ENCODE measurements at regions not wholly inside any gene's neighbourhood (a gene's known extent, or its start where the extent isn't known, plus 50 kb on each side); places are given as distances from the start of the nearest gene placed in this dataset.
"Not testable (repeated sequence)": the region's sequence is repeated elsewhere in the genome, so short reads cannot be mapped to it uniquely, and the experiment has no call there.

DNA sequence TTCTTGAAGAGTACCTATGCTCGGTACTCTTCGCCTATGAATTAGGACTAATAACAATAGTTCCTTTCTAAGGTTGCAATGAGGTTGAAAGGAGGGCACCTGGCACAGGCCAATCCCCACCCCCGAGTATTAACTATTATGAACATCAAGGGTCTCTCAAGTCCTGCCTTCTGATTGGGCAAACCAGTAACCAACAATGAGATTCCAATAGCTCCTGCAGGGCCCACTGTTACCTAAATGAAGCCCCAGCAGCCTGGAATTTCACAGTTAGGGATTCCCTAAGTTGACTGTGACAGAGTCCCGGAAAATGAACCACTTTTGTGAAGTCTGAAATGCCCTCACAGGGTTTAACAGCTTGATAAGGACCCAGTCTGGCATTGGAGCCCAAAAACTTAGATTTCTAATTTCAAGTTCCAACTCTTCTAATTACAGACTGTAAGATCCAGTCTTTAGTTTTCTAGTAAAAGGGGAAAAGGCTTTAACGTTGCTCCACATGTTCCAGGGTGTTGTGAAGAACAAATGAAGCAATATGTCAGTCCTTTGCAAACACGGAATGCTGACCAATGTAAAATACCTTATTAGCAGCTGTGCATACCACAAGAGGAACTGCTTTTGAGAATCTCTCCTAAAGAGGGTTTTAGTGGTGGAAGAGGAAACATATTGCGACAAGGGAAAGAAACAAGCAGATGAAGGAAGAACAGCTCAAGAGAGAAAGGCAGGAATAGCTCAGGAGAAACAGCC lies 277.7 kb upstream of the MAP2 start:
- FAIRE-seq: no peak
- TF ChIP-seq, protein P1, sequence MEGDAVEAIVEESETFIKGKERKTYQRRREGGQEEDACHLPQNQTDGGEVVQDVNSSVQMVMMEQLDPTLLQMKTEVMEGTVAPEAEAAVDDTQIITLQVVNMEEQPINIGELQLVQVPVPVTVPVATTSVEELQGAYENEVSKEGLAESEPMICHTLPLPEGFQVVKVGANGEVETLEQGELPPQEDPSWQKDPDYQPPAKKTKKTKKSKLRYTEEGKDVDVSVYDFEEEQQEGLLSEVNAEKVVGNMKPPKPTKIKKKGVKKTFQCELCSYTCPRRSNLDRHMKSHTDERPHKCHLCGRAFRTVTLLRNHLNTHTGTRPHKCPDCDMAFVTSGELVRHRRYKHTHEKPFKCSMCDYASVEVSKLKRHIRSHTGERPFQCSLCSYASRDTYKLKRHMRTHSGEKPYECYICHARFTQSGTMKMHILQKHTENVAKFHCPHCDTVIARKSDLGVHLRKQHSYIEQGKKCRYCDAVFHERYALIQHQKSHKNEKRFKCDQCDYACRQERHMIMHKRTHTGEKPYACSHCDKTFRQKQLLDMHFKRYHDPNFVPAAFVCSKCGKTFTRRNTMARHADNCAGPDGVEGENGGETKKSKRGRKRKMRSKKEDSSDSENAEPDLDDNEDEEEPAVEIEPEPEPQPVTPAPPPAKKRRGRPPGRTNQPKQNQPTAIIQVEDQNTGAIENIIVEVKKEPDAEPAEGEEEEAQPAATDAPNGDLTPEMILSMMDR (IDR thresholded peaks at IDR 0.05; ENCODE audit: insufficient read depth, missing control alignments): no peak
- DNase-seq (ENCODE audit: insufficient read length, low spot score): no peak

DNA sequence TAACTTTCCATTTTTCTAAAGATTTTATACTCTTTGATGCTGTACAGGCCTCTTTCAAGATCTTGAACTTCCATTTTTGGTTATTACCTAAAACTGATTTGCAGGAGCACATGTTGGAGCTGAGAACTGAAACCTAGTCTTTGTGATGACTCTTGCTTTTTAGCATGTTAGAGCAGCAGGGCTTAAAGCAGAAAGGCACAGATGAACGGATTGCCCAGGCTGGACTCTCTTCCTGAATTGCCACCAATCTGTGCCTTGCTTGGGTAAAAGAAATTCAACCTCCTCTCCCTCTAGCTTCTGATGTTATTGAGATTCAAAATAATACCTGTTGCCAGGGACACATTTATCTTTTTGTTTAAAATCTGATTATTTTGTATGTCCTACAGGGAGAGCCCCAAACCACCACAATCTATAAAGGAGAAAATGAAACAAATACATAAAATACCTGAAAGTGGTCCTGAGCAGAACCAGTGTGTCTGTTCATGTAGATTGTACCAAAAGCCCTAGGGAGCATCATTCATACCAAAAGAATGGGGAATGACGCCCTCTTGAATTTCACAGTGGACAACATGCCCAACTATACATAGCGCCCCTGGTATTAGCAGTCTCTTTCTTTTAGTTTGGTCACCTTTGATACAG lies 277.0 kb upstream of the MAP2 start:
- DNase-seq (ENCODE audit: insufficient read length, low spot score) (no peak), FAIRE-seq (no peak)
- TF ChIP-seq, protein P1 (IDR thresholded peaks at IDR 0.05; ENCODE audit: insufficient read depth, missing control alignments): no peak

DNA sequence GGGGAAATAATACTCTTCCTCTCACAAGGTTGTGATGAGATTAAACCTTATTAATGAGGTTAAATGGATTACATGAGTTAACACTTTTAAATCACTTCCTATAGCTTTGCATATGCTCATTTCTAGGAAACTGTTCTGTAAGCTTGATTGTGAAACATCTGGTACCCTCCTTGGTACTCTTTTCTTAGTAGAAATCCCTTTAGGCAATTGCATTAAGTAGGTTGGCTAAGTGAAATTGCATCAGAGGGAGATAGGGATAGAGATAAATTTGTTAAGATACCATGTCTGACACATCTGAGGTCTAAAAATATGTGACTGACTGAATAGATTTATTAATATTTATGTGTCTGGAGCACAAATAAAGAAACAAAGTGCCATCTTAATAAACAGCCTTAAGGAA lies 275.9 kb upstream of the MAP2 start:
- TF ChIP-seq, protein P1 (IDR thresholded peaks at IDR 0.05; ENCODE audit: insufficient read depth, missing control alignments): no peak
- peak; percentile 12 for DNase-seq (ENCODE audit: insufficient read length, low spot score)
- FAIRE-seq: peak; percentile 94

DNA sequence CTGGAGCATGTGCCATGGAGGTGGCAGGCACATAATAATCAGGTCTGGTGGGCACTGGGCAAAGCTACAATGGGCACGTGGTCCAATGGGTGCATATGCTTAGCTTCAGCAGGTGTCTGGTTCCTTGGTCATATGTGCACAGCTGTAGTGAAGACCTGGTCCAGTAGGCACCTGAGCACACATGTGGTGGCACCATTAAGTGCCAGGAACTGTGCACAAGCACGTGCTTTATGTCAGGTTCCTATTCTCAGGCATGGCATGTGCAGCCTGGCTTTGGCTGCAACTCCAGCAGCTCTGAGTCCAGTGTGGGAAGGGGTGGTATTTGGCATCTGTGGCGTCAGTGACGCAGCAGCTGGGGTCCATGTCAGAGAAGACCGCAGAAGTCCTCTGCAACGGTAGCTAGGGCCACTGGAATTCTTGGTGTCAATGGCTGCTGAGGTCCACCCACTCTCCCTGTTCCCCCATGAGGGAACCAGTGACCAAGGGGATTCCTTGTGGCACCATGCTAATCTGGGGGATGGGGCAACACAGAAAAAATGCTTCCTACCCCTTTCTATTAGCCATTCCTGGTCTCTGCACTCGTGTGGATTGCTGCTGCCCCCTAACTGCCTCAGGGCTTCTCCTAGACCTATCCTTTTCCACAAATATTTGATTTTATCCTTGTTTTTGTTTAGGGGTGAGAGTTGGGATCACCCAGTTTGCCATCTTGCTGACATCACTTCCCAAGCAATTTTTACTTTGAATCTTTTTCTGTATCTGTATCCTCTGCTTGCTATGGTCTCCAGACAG lies 262.9 kb upstream of the MAP2 start:
- DNase-seq (ENCODE audit: insufficient read length, low spot score) (no peak), FAIRE-seq (no peak)
- TF ChIP-seq, protein P1 (IDR thresholded peaks at IDR 0.05; ENCODE audit: insufficient read depth, missing control alignments): no peak

DNA sequence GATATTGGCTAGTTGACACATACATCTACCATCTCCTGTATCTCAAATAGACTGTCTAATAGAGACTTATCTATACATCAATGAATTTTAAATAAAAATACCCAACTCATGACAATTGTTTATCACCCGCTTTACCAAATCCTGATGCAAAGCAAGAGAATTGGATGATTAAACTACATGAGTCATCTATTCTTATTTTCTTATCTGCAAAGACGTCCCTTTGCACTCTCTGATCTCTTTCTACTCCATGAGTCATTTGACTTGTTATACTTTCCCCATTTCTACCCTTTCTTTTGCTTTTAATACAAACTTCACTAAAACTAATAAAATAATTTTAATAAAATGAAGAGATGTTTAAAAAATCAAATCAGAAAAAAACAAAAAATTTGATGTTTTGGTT lies 261.7 kb upstream of the MAP2 start:
- FAIRE-seq (no peak), DNase-seq (ENCODE audit: insufficient read length, low spot score) (no peak)
- TF ChIP-seq, protein P1 (IDR thresholded peaks at IDR 0.05; ENCODE audit: insufficient read depth, missing control alignments): no peak

DNA sequence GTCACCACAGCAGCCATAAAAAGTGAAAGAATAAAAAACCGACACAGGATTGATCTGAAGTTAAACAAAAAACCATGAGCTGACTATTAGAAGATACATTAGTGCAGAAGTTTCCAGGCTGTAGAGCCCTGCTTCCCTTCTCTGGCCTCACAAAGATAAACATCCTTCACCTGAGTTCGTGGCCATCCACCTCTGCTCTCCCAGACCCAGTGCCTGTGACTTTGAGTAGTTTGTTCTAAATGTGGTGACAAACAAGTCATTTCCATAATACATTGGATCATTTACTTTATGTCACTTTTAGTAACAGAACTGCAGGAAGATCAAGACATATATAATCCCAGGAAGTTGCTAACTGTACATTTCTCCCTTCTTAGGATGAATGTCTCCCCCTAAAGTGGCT lies 241.9 kb upstream of the MAP2 start:
- TF ChIP-seq, protein P1 (IDR thresholded peaks at IDR 0.05; ENCODE audit: insufficient read depth, missing control alignments): no peak
- FAIRE-seq (no peak), DNase-seq (ENCODE audit: insufficient read length, low spot score) (no peak)

DNA sequence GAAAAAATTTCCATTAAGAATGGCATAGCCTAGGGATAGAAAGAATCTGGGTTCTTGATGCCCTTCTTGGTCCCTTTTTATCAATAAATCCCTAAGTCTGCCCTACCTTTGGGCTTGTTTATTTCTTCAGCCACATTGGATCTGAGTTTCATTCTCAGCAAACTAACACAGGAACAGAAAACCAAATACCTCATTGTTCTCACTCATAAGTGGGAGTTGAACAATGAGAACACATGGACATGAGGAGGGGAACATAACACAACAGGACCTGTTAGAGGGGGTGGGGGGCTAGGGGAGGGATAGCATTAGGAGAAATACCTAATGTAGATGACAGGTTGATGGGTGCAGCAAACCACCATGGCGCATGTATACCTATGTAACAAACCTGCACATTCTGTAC lies 237.0 kb upstream of the MAP2 start:
- DNase-seq (ENCODE audit: insufficient read length, low spot score); FAIRE-seq: not testable (repeated sequence)

Data from D721Med (cell line).